SK-N-SH treated with all-trans-retinoic acid at 6 μM for 48 hours (cell line): ENCODE measurements at regions not wholly inside any gene's neighbourhood (a gene's known extent, or its start where the extent isn't known, plus 50 kb on each side); places are given as distances from the start of the nearest gene placed in this dataset.

Experiments
- ATAC-seq: fragments of 200-7000 bp; cut with Tn5 transposase; 3 replicates; pipeline ENCODE4 v1.9.1; 2020; ENCODE audit warnings: mild to moderate bottlenecking, moderate library complexity
- ARNTL ChIP-seq: fragments of 450-650 bp; formaldehyde crosslinking; IDR thresholded peaks from 2 replicates; pipeline ENCODE4 v1.5.0; 2020; ENCODE audit warnings: low read depth, mild to moderate bottlenecking, moderate library complexity, borderline replicate concordance
- CSDC2 ChIP-seq: fragments of 250-450 bp; sonication (Bioruptor Pico); IDR thresholded peaks from 2 replicates; pipeline ENCODE4 v1.5.0; 2020; ENCODE audit warnings: mild to moderate bottlenecking, moderate library complexity
- ESRRG ChIP-seq: fragments of 250-450 bp; sonication (Bioruptor Pico); IDR thresholded peaks from 2 replicates; pipeline ENCODE4 v1.6.1; 2021; ENCODE audit warnings: mild to moderate bottlenecking
- GLIS3 ChIP-seq: fragments of 250-450 bp; sonication (Bioruptor Pico); IDR thresholded peaks from 2 replicates; pipeline ENCODE4 v1.5.0; 2020; ENCODE audit warnings: mild to moderate bottlenecking, moderate library complexity
- ISL1 ChIP-seq: fragments of 250-450 bp; sonication (Bioruptor Pico); IDR thresholded peaks from 2 replicates; pipeline ENCODE4 v2.1.2; 2022; ENCODE audit warnings: mild to moderate bottlenecking, moderate library complexity
- OSR1 ChIP-seq: fragments of 250-450 bp; sonication (Bioruptor Pico); IDR thresholded peaks from 2 replicates; pipeline ENCODE4 v1.8.0; 2022; ENCODE audit warnings: moderate library complexity, mild to moderate bottlenecking, inconsistent platforms
- RARB ChIP-seq: fragments of 250-450 bp; sonication (Bioruptor Pico); IDR thresholded peaks from 2 replicates; pipeline ENCODE4 v1.8.0; 2021; ENCODE audit warnings: mild to moderate bottlenecking, moderate library complexity
- SNAI2 ChIP-seq: fragments of 250-450 bp; sonication (Bioruptor Pico); IDR thresholded peaks from 2 replicates; pipeline ENCODE4 v1.5.0; 2020; ENCODE audit warnings: mild to moderate bottlenecking, moderate library complexity
- TCF4 ChIP-seq: fragments of 250-450 bp; sonication (Bioruptor Pico); IDR thresholded peaks from 2 replicates; pipeline ENCODE4 v1.8.0; 2021; ENCODE audit warnings: mild to moderate bottlenecking, moderate library complexity, borderline replicate concordance
- TOX ChIP-seq: fragments of 250-450 bp; sonication (Bioruptor Pico); IDR thresholded peaks from 2 replicates; pipeline ENCODE4 v1.8.0; 2021; ENCODE audit warnings: mild to moderate bottlenecking, moderate library complexity, borderline replicate concordance
- ZC3H10 ChIP-seq: fragments of 250-450 bp; sonication (Bioruptor Pico); IDR thresholded peaks from 2 replicates; pipeline ENCODE4 v1.5.1; 2021; ENCODE audit warnings: mild to moderate bottlenecking, moderate library complexity
- ZFP30 ChIP-seq: fragments of 450-650 bp; formaldehyde crosslinking; IDR thresholded peaks from 2 replicates; pipeline ENCODE4 v1.5.0; 2022; ENCODE audit warnings: mild to moderate bottlenecking, moderate library complexity
- ZNF565 ChIP-seq: fragments of 450-650 bp; formaldehyde crosslinking; conservative IDR thresholded peaks from 2 replicates; pipeline ENCODE4 v1.5.0; 2020; ENCODE audit warnings: low read depth, mild to moderate bottlenecking, moderate library complexity
- ZNF70 ChIP-seq: fragments of 450-650 bp; formaldehyde crosslinking; IDR thresholded peaks from 2 replicates; pipeline ENCODE4 v1.5.0; 2020; ENCODE audit warnings: mild to moderate bottlenecking, moderate library complexity
- ZNF8 ChIP-seq: fragments of 450-650 bp; formaldehyde crosslinking; IDR thresholded peaks from 2 replicates; pipeline ENCODE4 v1.5.0; 2020; ENCODE audit warnings: mild to moderate bottlenecking, moderate library complexity
- TF ChIP-seq, protein P1 (sequence below): fragments of 250-450 bp; sonication (Bioruptor Pico); IDR thresholded peaks from 2 replicates; pipeline ENCODE4 v1.5.1; 2020; ENCODE audit warnings: low read depth, mild to moderate bottlenecking, moderate library complexity
- TF ChIP-seq, protein P2 (sequence below): fragments of 250-450 bp; sonication (Bioruptor Pico); IDR thresholded peaks from 2 replicates; pipeline ENCODE4 v1.5.1; 2021; ENCODE audit warnings: mild to moderate bottlenecking, moderate library complexity
- TF ChIP-seq, protein P3 (sequence below): fragments of 250-450 bp; sonication (Bioruptor Pico); IDR thresholded peaks from 2 replicates; pipeline ENCODE4 v1.8.0; 2020; ENCODE audit warnings: mild to moderate bottlenecking, moderate library complexity, borderline replicate concordance
- TF ChIP-seq, protein P4 (sequence below): fragments of 250-450 bp; sonication (Bioruptor Pico); IDR thresholded peaks from 2 replicates; pipeline ENCODE4 v1.5.0; 2020; ENCODE audit warnings: mild to moderate bottlenecking, moderate library complexity

DNA sequence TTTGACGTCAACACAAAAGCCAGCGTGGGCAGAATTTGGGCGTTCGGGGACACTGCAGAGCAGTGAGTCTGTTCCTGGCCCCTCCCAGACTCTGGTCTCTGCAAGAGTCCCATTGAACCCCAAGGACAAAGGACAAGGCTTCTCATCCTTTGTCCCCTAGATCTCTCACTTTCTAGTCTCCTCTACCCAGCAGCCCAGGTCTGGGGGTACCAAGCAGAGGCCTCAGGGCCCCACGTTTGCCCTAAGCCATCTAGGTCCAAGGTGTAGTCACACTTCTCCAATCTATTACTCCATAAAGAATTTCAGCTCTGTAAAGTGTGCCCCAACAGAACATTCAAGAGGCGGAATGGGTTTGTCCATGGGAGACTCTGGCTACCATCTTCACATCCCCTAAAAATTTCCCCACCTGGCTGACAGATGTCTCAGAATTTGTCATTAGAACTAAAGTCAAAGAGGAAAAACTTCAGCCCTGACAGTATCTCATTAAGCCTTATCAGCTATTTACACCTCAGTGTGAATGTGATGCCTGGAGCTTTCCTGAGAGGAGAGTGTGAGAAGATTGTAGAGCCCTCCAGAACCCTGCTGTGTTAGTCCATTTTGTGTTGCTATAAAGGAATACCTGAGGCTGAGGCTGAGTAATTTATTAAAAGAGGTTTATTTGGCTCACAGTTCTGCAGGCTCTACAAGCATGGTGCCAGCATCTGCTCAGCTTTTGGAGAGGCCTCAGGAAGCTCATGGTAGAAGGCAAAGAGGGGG lies 81.4 kb upstream of the HABP2 start:
- TF ChIP-seq ESRRG (CRISPR knock-in tag) (no peak), TCF4 (no peak), OSR1 (CRISPR knock-in tag) (no peak), SNAI2 (CRISPR knock-in tag) (no peak), GLIS3 (CRISPR knock-in tag) (no peak), ZNF565 (CRISPR knock-in tag) (no peak), TOX (CRISPR knock-in tag) (no peak), ARNTL (no peak), ZNF8 (CRISPR knock-in tag) (no peak), RARB (CRISPR knock-in tag) (no peak), CSDC2 (no peak), ISL1 (CRISPR knock-in tag) (no peak)
- TF ChIP-seq, protein P1, sequence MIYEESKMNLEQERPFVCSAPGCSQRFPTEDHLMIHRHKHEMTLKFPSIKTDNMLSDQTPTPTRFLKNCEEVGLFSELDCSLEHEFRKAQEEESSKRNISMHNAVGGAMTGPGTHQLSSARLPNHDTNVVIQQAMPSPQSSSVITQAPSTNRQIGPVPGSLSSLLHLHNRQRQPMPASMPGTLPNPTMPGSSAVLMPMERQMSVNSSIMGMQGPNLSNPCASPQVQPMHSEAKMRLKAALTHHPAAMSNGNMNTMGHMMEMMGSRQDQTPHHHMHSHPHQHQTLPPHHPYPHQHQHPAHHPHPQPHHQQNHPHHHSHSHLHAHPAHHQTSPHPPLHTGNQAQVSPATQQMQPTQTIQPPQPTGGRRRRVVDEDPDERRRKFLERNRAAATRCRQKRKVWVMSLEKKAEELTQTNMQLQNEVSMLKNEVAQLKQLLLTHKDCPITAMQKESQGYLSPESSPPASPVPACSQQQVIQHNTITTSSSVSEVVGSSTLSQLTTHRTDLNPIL (CRISPR knock-in tag) = no peak

DNA sequence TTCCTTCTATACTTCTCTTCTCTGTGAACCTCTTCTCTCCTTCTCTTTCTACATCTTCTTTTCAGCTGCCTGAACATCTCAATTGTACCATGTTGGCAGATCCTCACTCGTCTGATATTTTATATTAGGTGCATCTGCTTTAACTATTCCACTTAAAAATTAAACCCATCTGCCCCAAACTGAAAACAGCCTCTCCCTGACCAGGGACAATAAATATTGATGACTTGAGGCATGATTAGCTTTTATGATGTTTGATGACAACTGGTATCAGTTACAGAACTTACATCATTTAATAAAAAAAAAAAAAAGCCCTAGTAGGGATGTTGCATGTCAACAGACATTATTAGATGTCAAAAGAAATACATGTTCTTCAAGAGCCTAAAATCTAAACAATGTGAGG lies 79.8 kb upstream of the HABP2 start:
- no peak for ATAC-seq
- TF ChIP-seq, protein P2, sequence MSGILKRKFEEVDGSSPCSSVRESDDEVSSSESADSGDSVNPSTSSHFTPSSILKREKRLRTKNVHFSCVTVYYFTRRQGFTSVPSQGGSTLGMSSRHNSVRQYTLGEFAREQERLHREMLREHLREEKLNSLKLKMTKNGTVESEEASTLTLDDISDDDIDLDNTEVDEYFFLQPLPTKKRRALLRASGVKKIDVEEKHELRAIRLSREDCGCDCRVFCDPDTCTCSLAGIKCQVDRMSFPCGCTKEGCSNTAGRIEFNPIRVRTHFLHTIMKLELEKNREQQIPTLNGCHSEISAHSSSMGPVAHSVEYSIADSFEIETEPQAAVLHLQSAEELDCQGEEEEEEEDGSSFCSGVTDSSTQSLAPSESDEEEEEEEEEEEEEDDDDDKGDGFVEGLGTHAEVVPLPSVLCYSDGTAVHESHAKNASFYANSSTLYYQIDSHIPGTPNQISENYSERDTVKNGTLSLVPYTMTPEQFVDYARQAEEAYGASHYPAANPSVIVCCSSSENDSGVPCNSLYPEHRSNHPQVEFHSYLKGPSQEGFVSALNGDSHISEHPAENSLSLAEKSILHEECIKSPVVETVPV (CRISPR knock-in tag) = no peak
- TF ChIP-seq GLIS3 (CRISPR knock-in tag) (no peak), SNAI2 (CRISPR knock-in tag) (no peak), ZNF8 (CRISPR knock-in tag) (no peak)
- TF ChIP-seq, protein P3, sequence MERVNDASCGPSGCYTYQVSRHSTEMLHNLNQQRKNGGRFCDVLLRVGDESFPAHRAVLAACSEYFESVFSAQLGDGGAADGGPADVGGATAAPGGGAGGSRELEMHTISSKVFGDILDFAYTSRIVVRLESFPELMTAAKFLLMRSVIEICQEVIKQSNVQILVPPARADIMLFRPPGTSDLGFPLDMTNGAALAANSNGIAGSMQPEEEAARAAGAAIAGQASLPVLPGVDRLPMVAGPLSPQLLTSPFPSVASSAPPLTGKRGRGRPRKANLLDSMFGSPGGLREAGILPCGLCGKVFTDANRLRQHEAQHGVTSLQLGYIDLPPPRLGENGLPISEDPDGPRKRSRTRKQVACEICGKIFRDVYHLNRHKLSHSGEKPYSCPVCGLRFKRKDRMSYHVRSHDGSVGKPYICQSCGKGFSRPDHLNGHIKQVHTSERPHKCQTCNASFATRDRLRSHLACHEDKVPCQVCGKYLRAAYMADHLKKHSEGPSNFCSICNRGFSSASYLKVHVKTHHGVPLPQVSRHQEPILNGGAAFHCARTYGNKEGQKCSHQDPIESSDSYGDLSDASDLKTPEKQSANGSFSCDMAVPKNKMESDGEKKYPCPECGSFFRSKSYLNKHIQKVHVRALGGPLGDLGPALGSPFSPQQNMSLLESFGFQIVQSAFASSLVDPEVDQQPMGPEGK (CRISPR knock-in tag) = no peak

More for the DNA sequence above, 81.4 kb upstream of the HABP2 start:
- ATAC-seq = no peak

DNA sequence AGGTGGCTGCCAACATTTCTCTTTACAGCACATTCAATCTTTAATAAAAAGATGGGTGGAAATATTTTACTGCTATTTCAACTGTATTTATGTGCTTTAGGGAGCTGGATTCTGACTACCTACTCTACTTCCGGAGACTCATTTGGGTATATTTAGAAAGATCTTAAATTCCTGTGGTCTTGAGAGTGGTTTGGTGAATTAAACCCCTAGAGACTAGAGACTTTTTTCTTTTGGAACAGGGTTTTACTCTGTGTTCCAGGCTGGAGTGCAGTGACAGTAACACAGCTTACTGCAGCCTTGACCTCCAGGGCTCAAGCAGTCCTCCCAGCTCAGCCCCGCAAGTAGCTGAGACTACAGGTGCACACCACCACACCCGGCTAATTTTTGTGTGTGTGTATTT lies 79.0 kb upstream of the HABP2 start:
- peak; percentile 42 for ATAC-seq
- TF ChIP-seq, protein P3 (CRISPR knock-in tag) = no peak
- TF ChIP-seq ARNTL (no peak), ZNF8 (CRISPR knock-in tag) (no peak), OSR1 (CRISPR knock-in tag) (no peak), ZFP30 (CRISPR knock-in tag) (no peak), ZC3H10 (no peak), RARB (CRISPR knock-in tag) (no peak)
- TF ChIP-seq, protein P2 (CRISPR knock-in tag) = no peak
- TF ChIP-seq, protein P1 (CRISPR knock-in tag) = no peak

DNA sequence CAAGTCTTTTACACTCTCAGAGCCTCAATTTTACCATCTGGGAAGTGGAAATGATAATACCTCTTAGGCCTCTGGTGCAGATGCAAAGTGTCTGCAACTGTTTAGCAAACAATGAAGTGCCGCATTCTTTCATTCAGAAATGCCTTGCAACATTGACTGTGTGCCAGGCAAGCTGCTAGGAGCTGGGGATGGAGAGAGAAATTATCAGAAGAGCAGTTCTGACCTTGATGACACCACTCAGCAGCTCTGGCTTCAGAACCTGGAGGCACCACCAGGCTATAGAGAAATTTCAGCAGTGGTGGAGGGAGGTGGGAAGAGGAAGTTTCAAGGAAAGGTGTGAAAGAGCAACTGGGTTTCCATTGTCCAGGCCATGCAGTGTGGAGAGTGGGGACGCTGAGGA lies 78.1 kb upstream of the HABP2 start:
- ATAC-seq = peak; percentile 8; the same call in 2 of the 3 replicates
- TF ChIP-seq CSDC2 = no peak
- no peak for TF ChIP-seq ZNF70
- TF ChIP-seq GLIS3 (CRISPR knock-in tag) = no peak
- no peak for TF ChIP-seq SNAI2 (CRISPR knock-in tag)
- TF ChIP-seq, protein P1 (CRISPR knock-in tag) = no peak
- TF ChIP-seq RARB (CRISPR knock-in tag) = no peak
- TF ChIP-seq, protein P4, sequence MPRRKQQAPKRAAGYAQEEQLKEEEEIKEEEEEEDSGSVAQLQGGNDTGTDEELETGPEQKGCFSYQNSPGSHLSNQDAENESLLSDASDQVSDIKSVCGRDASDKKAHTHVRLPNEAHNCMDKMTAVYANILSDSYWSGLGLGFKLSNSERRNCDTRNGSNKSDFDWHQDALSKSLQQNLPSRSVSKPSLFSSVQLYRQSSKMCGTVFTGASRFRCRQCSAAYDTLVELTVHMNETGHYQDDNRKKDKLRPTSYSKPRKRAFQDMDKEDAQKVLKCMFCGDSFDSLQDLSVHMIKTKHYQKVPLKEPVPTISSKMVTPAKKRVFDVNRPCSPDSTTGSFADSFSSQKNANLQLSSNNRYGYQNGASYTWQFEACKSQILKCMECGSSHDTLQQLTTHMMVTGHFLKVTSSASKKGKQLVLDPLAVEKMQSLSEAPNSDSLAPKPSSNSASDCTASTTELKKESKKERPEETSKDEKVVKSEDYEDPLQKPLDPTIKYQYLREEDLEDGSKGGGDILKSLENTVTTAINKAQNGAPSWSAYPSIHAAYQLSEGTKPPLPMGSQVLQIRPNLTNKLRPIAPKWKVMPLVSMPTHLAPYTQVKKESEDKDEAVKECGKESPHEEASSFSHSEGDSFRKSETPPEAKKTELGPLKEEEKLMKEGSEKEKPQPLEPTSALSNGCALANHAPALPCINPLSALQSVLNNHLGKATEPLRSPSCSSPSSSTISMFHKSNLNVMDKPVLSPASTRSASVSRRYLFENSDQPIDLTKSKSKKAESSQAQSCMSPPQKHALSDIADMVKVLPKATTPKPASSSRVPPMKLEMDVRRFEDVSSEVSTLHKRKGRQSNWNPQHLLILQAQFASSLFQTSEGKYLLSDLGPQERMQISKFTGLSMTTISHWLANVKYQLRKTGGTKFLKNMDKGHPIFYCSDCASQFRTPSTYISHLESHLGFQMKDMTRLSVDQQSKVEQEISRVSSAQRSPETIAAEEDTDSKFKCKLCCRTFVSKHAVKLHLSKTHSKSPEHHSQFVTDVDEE (CRISPR knock-in tag) = no peak
